ENCODE measurements at regions not wholly inside any gene's neighbourhood (a gene's known extent, or its start where the extent isn't known, plus 50 kb on each side); places are given as distances from the start of the nearest gene placed in this dataset.
"Not testable (repeated sequence)": the region's sequence is repeated elsewhere in the genome, so short reads cannot be mapped to it uniquely, and the experiment has no call there.

DNA sequence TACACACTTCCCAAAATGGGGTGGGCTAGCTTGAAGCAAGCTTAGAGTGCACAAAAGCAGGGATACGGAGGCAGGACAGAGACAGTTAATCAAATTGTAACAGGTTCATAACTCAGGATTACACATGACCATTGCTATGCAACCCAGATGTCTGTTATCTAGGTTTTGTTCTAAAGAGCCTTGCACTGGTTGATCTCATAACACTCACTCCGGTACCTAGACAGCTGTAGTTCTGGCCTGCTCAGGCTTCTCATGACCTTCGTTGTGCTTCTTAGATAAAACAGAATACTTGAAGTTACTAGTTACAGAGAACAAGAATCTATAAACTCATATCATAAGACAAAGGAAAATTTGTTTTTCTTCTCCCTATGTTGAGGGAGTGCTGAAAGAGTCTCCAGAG, 983.4 kb downstream of the TMEM121 start:
- DNase-seq (ENCODE audit: low read depth, low spot score) = no peak

DNA sequence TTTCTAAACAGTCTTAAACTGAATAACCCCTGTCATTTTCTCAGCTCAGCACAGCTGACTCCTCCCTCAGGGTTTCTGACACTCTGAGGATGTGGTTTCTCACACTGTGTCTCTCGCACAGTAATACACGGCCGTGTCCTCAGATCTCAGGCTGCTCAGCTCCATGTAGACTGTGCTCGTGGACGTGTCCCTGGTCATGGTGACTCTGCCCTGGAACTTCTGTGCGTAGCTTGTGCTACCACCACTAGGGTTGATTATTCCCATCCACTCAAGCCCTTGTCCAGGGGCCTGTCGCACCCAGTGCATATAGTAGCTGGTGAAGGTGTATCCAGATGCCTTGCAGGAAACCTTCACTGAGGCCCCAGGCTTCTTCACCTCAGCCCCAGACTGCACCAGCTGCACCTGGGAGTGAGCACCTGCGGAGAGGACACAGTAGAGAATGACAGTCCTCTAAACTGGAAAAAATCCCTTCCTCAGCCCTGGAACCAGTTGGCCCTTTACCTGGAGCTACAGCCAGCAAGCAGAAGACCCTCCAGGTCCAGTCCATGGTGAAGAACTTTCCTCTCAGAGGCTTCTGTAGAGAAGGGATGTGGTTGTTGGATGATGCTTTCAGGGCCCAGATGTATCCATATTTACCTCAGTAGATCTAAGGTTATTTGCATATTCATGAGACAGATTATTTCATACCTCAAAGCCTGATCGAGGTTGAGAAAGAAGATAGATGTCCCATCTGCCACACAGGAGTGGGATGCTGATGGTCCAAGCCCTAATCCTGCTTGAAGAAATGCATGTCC, 984.8 kb downstream of the TMEM121 start:
- DNase-seq (ENCODE audit: low read depth, low spot score) = no peak

DNA sequence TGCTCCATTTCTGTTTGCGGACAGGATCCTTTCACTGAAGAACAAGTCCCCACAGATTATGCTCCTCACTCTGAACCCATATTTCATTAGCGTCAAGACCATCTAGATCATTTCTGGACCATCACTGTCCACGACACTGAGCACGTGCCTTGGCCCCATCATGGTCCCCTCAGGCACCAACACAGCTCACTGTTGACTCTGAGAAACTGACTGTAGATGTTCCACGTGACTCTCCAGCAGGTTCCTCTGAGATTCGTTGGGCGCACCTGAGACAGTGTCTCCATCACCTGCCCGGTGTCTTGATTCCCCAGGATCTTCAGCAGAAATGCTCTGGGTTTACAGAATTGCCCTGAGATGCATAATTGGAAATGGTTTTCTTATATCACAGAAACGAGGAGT, 985.4 kb downstream of the TMEM121 start:
- DNase-seq (ENCODE audit: low read depth, low spot score) = no peak

DNA sequence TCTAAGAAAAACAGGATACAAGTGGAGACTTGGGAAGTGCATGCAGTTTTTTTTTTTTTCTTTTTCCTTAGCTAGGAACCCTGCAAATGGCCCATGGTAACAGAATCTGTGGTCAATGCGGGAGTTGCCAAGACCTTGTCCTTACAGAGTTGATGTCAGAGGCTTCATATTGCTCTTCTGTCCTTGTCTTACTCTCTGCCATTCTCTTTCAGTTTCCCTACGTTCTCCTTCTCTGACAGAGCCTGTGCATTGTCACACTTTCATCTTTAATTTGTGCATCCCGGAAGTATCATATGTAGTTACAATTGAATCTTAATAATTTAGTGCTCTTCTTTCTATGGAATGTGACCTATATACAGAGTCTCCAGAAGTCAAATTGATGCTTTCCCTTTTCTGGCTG, 986.9 kb downstream of the TMEM121 start:
- DNase-seq (ENCODE audit: low read depth, low spot score) = no peak

DNA sequence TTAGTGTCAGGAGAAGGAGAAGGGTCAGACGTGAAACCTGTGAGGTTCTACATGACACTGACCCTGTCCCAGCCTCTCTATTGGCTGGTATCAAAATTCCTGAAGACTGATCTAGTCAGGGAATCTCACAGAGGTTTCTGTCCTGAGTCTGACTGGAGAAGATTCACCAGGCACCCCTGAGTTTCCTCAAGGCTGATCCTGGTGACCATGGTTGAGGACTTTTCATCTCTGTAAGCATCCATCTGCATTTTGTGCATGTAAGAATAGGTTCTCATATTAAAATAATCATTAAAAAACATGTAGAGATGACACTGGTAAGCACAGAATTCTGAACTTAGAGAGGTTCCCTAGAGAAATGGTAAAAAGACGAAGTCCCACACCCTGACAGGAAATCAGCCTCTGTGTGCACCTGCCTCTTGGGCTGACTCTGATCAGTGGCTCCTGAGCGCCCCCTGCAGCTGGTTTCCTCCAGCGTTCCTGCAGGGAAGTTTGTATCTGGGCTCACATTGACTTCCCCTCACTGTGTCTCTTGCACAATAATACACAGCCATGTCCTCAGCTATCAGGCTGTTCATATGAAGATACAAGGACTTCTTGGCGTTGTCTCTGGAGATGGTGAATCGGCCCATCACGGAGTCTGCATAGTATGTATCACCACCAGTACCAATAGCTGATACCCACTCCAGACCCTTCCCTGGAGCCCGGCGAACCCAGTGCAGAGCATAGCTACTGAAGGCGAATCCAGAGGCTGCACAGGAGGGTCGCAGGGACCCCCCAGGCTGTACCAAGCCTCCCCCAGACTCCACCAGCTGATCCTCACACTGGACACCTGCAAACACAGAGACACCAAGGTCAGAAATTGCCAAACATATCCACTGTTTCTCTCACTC, 991.9 kb downstream of the TMEM121 start:
- DNase-seq (ENCODE audit: low read depth, low spot score) = no peak

DNA sequence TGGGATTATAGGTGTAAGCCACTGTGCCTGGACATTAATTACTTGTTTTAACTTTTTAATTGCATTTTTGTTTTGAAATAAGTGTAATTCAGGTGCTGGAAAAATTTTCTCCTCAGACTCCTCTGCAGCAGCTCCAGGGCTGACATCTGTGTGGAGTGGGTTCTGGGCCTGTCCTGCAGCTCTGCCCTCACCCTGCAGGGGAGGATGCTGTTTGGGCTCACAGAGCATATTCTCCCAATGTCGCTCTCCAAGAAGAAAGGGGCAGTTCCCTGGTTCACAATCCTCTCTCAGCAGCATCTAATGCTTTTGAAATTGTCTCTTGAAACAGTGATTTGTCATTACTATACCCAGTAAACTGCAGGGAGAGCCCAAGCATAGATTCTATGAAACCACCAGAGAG, 995.7 kb downstream of the TMEM121 start:
- DNase-seq (ENCODE audit: low read depth, low spot score) = not testable (repeated sequence)

DNA sequence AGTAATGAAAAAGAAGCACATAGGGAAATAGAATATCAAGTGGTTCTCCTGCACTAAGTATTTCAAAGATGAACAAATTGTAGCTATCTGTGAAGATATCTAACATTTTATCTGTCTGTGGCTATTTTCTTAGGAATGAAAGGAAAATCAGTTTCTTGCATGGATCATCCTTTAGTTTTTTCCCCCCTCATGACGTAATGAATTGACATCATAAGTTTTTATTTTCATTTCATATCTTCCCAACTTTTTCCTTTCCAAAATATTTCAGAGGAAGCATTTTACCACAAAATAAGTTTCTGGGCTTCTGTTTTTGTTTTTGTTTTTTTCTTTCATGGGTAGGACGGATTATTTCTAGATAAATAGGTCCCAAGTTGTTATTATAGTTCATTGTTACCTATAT, 996.6 kb downstream of the TMEM121 start:
- no peak for DNase-seq (ENCODE audit: low read depth, low spot score)

DNA sequence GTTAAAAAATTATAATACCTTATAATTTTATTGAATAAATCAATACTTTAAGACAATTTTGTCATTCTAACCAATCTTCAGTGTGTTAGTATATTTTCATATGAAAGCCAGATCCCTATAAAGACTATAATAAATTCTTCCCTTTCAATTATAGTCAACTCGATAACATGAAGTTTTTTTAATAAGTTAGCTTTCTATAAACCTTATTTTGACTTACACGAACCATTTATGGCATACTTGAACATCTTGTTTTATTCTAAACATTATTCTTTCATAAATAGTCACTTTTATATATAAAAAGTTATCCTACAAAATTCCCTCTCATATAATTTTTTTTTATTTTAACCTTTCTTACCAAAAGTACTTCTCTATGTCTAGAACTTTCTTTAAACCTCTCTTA, 1002.3 kb downstream of the TMEM121 start:
- DNase-seq (ENCODE audit: low read depth, low spot score) = no peak

DNA sequence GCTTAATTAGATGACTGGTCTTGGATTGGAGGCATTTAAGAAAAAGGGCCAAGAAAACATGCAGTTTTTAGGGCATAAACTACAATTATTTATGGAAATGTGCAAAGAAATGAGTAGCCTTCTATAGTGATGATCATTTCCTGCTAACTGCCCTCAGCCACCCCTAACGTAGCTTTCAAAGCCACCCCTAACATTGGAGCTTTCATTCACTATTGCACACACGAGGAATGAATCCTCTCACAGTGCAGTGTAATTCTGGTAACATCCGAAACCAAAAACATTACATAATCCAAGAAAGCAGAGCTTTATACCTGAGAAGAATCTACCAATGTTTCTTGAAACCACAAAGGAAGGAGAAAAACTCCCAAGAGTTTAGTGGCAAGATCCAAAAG, 1003.6 kb downstream of the TMEM121 start:
- DNase-seq (ENCODE audit: low read depth, low spot score) = no peak

DNA sequence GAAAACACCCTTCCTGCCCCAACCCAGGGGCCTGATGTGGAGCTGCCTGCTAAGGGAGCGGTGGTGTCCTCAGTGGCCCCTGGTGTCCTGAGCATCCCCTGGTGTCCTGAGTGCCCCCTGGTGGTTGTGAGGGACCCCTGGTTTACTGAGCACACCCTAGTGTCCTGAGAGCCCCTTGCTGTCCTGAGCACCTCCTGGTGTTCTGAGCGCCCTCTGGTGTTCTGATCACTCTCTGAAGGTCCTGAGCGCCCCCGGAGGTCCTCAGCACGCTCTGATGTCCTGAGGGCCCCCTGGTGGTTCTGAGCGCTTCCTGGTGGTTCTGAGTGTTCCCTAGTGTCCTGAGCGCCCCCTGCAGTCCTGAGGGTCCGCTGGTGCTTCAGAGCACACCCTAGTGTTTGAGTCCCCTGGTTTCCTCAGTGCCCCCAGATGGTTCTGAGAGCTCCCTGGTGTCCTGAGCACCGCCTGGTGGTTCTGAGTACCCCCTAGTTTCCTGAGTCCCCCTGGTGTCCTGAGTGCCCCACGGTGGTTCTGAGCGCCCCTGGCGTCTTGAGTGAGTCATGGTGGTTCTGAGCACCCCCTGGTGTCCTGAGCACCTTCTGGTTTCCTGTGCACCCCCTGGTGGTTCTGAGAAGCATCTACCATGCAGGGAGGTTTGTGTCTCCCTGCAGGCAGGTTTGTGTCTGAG, 1004.2 kb downstream of the TMEM121 start:
- DNase-seq (ENCODE audit: low read depth, low spot score) = no peak

DNA sequence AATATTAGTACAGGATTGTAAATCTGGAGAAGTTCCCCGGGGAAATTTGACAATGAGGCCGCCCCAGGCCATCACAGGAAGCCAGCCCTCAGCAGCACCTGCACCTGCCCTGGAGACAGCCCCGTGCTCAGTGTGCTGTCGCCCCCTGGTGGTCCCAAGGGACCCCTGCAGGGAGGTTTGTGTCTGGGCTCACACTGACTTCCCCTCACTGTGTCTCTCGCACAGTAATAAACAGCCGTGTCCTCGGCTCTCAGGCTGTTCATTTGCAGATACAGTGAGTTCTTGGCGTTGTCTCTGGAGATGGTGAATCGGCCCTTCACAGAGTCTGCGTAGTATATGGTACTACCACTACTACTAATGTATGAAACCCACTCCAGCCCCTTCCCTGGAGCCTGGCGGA, 1011.2 kb downstream of the TMEM121 start:
- DNase-seq (ENCODE audit: low read depth, low spot score) = not testable (repeated sequence)

DNA sequence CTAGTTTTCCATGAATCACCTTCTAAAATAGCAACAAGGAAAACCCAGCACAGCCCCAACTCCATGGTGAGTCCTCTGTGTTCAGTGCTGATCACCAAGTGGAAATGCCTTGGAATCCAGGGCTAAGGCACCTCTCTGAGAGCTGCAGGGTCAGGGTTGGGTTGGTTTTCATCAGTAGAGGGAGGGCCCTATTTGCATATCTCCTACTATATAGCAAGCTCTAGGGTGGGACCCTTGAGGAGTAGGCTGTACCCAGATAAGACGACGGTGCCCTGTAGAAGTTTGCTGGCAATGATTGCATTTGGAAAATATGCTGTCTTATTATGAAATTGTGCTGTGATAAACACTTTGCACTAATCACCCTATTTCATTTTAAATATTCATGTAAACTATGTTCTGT, 1011.8 kb downstream of the TMEM121 start:
- DNase-seq (ENCODE audit: low read depth, low spot score) = no peak

DNA sequence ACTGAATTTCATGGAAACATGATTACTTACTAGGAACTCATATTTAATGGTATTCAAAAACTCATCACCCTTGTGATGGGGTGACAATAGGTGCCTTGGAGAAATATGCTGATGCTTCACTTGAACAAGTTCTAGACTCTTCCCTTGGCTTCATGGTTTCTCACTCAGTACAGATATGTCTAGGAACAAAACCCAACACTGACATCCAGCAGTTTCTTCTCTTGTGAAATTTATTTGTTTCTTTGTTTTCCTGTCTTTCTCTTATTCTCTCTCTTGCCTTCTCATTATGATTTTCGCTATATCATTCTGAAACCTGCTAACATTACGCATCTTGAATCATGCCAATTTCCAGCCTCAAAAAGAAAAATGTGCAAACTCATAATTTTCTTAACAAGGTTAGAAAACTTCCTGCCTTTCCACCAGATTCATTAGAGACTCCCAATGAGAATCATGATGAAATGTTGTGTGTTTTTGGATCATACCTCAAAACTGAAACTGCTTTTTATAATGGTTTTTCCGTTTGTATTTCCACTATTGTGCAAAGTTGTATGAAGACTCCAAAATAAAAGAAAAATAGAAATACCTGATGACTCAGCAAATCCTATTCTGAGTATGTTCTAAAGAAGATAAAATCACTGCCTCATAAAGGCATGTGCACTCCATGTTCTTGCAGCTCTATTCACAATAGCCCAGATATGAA, 1021.5 kb downstream of the TMEM121 start:
- no peak for DNase-seq (ENCODE audit: low read depth, low spot score)

DNA sequence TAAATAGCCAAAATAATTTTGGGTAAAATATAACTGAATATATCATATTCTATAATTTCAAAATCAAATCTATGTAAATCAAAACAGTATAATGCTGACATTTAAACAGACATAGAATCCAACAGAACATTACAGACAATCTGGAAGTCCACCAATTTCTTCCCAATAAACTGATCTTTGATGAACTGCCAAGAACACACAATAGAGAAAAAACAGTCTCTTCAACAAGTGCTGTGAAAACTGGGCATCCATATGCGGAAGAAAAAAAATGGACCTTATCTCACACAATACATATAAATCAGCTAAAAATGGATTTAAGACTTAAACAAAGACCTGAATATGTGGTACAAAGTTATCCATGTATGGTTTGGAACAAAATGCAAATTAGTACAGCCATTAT, 1022.7 kb downstream of the TMEM121 start:
- DNase-seq (ENCODE audit: low read depth, low spot score) = no peak

DNA sequence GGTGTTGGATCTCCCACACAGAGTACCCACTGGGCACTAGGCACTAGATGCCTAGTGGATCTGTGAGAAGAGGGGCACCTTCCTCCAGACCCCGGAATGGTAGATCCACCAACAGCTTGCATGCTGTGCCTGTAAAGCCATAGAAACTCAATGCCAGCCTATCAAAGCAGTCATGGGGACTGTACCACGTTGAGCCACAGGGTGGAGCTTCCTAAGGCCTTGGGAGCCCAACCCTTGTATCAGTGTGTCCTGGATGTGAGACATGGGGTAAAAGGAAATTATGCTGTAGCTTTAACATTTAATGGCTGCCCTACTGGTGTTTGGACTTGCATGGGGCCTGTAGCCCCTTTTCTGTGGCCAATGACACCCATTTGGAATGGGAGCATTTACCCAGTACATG, 1024.9 kb downstream of the TMEM121 start:
- DNase-seq (ENCODE audit: low read depth, low spot score) = no peak

DNA sequence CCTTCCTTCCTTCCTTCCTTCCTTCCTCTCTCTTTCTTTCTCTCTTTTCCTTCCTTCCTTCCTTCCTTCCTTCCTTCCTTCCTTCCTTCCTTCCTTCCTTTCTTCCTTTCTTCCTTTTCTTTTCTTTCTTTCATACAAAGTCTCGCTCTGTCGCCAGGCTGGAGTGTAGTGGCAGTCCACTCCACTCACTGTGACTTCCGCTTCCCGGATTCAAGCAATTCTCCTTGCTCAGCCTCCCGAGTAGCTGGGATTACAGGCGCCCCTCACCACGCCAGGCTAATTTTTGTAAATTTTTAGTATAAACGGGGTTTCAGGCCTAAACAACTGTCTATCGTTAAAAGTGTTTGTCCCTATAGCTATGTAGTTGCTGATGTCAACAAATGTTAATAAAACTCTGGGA, 1029.8 kb downstream of the TMEM121 start:
- DNase-seq (ENCODE audit: low read depth, low spot score) = not testable (repeated sequence)

DNA sequence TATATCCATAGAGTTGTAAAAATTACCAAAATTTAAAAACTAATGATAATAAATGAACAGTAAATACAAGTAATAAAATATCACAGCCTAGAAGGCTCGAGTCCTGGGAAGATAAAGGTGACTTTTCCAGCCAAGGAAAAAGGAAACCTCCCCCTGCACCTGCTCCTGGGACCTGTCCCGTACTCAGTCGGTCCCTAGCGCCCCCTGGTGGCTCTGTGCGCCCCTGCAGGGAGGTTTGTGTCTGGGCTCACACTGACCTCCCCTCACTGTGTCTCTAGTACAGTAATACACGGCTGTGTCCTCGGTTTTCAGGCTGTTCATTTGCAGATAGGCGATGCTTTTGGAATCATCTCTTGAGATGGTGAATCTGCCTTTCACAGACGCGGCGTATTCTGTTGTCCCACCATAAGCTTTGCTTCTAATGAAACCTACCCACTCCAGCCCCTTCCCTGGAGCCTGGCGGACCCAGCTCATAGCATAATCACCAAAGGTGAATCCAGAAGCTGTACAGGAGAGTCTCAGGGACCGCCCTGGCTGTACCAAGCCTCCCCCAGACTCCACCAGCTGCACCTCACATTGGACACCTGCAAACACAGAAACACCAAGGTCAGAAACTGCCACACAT, 1030.4 kb downstream of the TMEM121 start:
- DNase-seq (ENCODE audit: low read depth, low spot score) = no peak

DNA sequence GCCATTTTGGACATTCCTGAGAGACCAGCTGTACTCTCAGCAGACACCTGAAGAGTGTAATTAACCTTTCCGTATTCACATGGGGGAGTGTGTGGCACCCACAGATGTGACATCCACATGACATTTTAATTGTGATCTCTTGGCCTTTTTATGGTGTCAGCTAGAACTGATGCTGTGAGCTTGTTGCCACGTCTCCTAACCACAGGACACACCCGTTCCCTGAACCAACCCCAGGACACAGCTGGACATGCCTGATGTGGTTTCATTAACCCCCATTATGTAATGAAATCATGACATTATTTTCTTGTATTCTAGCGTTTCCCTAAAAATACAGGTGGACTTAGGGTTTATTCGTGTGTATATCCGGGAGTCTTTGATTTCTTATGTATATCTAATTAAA, 1036.1 kb downstream of the TMEM121 start:
- DNase-seq (ENCODE audit: low read depth, low spot score) = no peak

DNA sequence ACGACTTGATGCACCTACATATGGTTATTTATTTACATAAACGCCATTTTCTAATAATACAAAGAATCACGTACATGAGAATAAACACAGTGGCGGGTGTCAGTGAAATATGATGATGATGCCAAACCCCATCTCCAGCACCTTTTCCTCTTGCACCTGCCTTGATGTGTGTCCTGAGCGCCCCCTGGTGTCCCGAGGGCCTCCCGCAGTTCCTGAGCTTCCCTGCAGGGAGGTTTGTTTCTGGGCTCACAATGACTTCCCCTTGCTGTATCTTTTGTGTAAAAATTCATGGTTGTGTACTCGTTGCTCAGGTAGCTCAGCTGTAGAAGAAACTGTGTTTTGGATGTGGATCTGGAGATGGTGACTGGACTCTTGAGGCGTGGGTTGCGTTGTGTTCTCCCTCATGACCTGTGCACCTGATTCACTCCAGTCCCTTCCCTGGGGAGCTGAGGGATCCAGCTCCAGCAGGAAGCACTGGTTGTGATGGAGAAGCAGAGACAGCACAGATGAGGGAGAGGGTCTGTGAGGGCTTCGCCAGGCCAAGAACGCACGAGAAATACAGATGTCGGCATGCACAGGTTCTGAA, 1037.8 kb downstream of the TMEM121 start:
- DNase-seq (ENCODE audit: low read depth, low spot score) = no peak

DNA sequence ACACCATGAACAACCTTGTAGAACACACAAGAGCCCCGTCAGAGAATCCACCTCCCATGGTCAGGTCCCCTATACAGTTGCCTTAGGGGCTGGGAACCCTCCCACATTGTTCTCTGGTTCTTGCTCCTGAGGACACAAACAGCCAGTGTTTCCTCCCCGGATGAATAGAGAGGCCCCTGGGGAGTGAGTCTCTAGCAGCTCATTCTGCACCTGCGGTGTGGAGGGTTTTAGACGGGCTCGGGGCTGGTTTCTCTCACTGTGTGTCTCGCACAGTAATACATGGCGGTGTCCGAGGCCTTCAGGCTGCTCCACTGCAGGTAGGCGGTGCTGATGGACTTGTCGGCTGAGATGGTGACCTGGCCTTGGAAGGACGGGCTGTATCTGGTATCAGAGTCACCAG, 1052.1 kb downstream of the TMEM121 start:
- no peak for DNase-seq (ENCODE audit: low read depth, low spot score)

DNA sequence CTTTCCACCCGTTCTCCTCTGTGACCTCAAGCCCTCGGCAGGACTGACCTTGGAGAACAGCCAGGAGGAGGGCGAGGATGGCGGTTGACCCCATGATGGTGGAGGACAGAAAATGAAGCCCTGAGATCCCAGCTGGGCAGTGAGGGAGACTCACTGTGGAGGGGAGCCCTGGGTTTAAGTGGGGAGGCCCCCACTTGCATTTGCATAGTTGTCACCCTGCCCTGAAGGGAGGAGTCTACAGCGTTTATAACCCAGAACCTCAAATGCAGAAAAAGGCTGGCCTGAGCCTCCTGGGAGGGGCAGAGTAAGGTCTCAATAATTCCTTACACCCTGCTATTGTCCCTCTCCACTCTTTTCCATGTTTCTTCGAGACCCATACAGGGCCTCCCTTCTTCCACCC, 1052.7 kb downstream of the TMEM121 start:
- no peak for DNase-seq (ENCODE audit: low read depth, low spot score)

All from astrocyte of the hippocampus (primary cell).